GM23338 (cell line): ENCODE measurements at regions not wholly inside any gene's neighbourhood (a gene's known extent, or its start where the extent isn't known, plus 50 kb on each side); places are given as distances from the start of the nearest gene placed in this dataset.

Experiments
- ATAC-seq: fragments of 200-7000 bp; cut with Tn5 transposase; 3 replicates; pipeline ENCODE4 v1.9.1; 2020
- DNase-seq: peaks from one replicate; pipeline ENCODE4 v3.0.0-alpha.2; 2015; ENCODE audit warnings: low spot score
- H2AFZ ChIP-seq: fragments of 200-600 bp; sonication (generic); 2 replicates; pipeline ENCODE4 v1.8.0; 2016; ENCODE audit warnings: antibody characterized with exemption, mild to moderate bottlenecking, moderate library complexity
- H3F3A ChIP-seq: fragments of 200-600 bp; sonication (generic); replicated peaks from 2 replicates; pipeline ENCODE4 v1.8.0; 2017; ENCODE audit warnings: antibody characterized with exemption, mixed run types, low read depth
- H3K27ac ChIP-seq: fragments of 200-600 bp; sonication (generic); 2 replicates; pipeline ENCODE4 v1.6.1; 2016; ENCODE audit warnings: low read depth
- H3K27me3 ChIP-seq: fragments of 200-600 bp; sonication (generic); 2 replicates; pipeline ENCODE4 v1.8.0; 2016; ENCODE audit warnings: mild to moderate bottlenecking, mixed run types, moderate library complexity; ENCODE audit not compliant: insufficient read depth
- H3K36me3 ChIP-seq: fragments of 200-600 bp; sonication (generic); 2 replicates; pipeline ENCODE4 v1.8.0; 2016; ENCODE audit warnings: mild to moderate bottlenecking; ENCODE audit not compliant: insufficient read depth
- H3K4me1 ChIP-seq: fragments of 200-600 bp; sonication (generic); 2 replicates; pipeline ENCODE4 v1.8.0; 2016; ENCODE audit warnings: mild to moderate bottlenecking, moderate library complexity; ENCODE audit not compliant: insufficient read depth
- H3K4me2 ChIP-seq: fragments of 200-600 bp; sonication (generic); 2 replicates; pipeline ENCODE4 v1.7.1; 2017; ENCODE audit warnings: mixed run types
- H3K4me3 ChIP-seq: fragments of 200-600 bp; sonication (generic); 2 replicates; pipeline ENCODE4 v1.6.1; 2016; ENCODE audit warnings: mixed run types
- H3K79me2 ChIP-seq: fragments of 200-600 bp; sonication (generic); replicated peaks from 2 replicates; pipeline ENCODE4 v1.8.0; 2017; ENCODE audit warnings: mild to moderate bottlenecking; ENCODE audit not compliant: insufficient read depth
- H3K9me2 ChIP-seq: fragments of 200-600 bp; sonication (generic); 2 replicates; pipeline ENCODE4 v1.8.0; 2017; ENCODE audit not compliant: insufficient read depth
- H4K20me1 ChIP-seq: fragments of 200-600 bp; sonication (generic); replicated peaks from 2 replicates; pipeline ENCODE4 v1.8.0; 2017; ENCODE audit warnings: mild to moderate bottlenecking; ENCODE audit not compliant: insufficient read depth
- H3K27ac Mint-ChIP-seq: 2 replicates; pipeline ENCODE4 v1.8.0; 2020; ENCODE audit warnings: inconsistent platforms, mild to moderate bottlenecking, moderate library complexity, mixed read lengths
- H3K27me3 Mint-ChIP-seq: 3 replicates; pipeline ENCODE4 v1.8.0; 2022; ENCODE audit warnings: low read depth, mild to moderate bottlenecking, moderate library complexity, mixed read lengths, inconsistent platforms; ENCODE audit not compliant: insufficient read depth, poor library complexity
- H3K36me3 Mint-ChIP-seq: 3 replicates; pipeline ENCODE4 v1.8.0; 2021; ENCODE audit warnings: low read depth, mild to moderate bottlenecking, inconsistent platforms, moderate library complexity, mixed read lengths
- H3K4me1 Mint-ChIP-seq: 3 replicates; pipeline ENCODE4 v1.8.0; 2020; ENCODE audit warnings: mild to moderate bottlenecking, inconsistent platforms, mixed read lengths
- H3K4me3 Mint-ChIP-seq: 3 replicates; pipeline ENCODE4 v1.8.0; 2021; ENCODE audit warnings: moderate library complexity, mild to moderate bottlenecking, inconsistent platforms, mixed read lengths
- H3K9me3 Mint-ChIP-seq: 3 replicates; pipeline ENCODE4 v1.8.0; 2020; ENCODE audit warnings: moderate library complexity, mild to moderate bottlenecking, inconsistent platforms, mixed read lengths
- CREB1 ChIP-seq: fragments of 250-450 bp; sonication (Bioruptor Pico); IDR thresholded peaks from 2 replicates; pipeline ENCODE4 v1.5.0; 2020; ENCODE audit warnings: low read depth, mild to moderate bottlenecking, moderate library complexity
- CTCF ChIP-seq, 2 experiments: fragments of 200-600 bp in 1 of 2; sonication (generic) in 1 of 2; conservative IDR thresholded peaks; 2 replicates each; pipeline versions ENCODE4 v1.5.1 to v1.6.1; 2016 to 2017; ENCODE audit warnings: antibody characterized with exemption in 2 of 2, low read depth in 2 of 2, mild to moderate bottlenecking in 2 of 2, moderate library complexity in 1 of 2
- ETS1 ChIP-seq: IDR thresholded peaks from 2 replicates; pipeline ENCODE4 v1.6.1; 2016; ENCODE audit warnings: antibody characterized with exemption
- EZH2 ChIP-seq: fragments of 200-600 bp; sonication (generic); IDR thresholded peaks from one replicate; pipeline ENCODE4 v1.8.0; 2017; ENCODE audit warnings: antibody characterized with exemption, mild to moderate bottlenecking, low read depth; ENCODE audit not compliant: unreplicated experiment
- EZH2phosphoT487 ChIP-seq: fragments of 200-600 bp; sonication (generic); IDR thresholded peaks from one replicate; pipeline ENCODE4 v1.8.1; 2018; ENCODE audit warnings: antibody characterized with exemption; ENCODE audit not compliant: unreplicated experiment
- JUNB ChIP-seq: IDR thresholded peaks from one replicate; pipeline ENCODE4 v1.6.1; 2016; ENCODE audit warnings: antibody characterized with exemption; ENCODE audit not compliant: unreplicated experiment
- NANOG ChIP-seq: IDR thresholded peaks from 2 replicates; pipeline ENCODE4 v1.6.1; 2016; ENCODE audit warnings: antibody characterized with exemption, borderline replicate concordance
- POLR2AphosphoS5 ChIP-seq: IDR thresholded peaks from 2 replicates; pipeline ENCODE4 v1.6.1; 2016; ENCODE audit warnings: antibody characterized with exemption, low read depth
- REST ChIP-seq: IDR thresholded peaks from one replicate; pipeline ENCODE4 v1.6.1; 2018; ENCODE audit warnings: antibody characterized with exemption; ENCODE audit not compliant: unreplicated experiment
- STAT1 ChIP-seq: IDR thresholded peaks from one replicate; pipeline ENCODE4 v1.6.1; 2016; ENCODE audit warnings: antibody characterized with exemption; ENCODE audit not compliant: unreplicated experiment
- ZNF114 ChIP-seq: fragments of 250-450 bp; sonication (Bioruptor Pico); IDR thresholded peaks from 2 replicates; pipeline ENCODE4 v1.5.0; 2020; ENCODE audit warnings: mild to moderate bottlenecking, moderate library complexity
- ZNF331 ChIP-seq: fragments of 250-450 bp; sonication (Bioruptor Pico); IDR thresholded peaks from 2 replicates; pipeline ENCODE4 v1.5.0; 2020; ENCODE audit warnings: low read depth, mild to moderate bottlenecking, moderate library complexity
- ZNF462 ChIP-seq: fragments of 250-450 bp; sonication (Bioruptor Pico); IDR thresholded peaks from 2 replicates; pipeline ENCODE4 v1.5.0; 2020; ENCODE audit warnings: mild to moderate bottlenecking, moderate library complexity

GRCh38 chr5:143506836-143507552, 103.5 kb upstream of the NR3C1 start:
- H3K4me2 ChIP-seq = no peak overlapping the region
- no peak for DNase-seq
- no peaks in the 10 kb centered on the region for H3K4me1 ChIP-seq
- H2AFZ ChIP-seq = no peak overlapping the region
- no peak for ATAC-seq
- Mint-ChIP-seq H3K36me3 (no peaks in the 10 kb centered on the region), H3K27me3 (no peaks in the 10 kb centered on the region), H3K4me1 (no peaks in the 10 kb centered on the region), H3K9me3 (no peaks in the 10 kb centered on the region), H3K4me3 (no peak overlapping the region), H3K27ac (no peak overlapping the region)
- H4K20me1 ChIP-seq = no peaks in the 10 kb centered on the region
- no peaks in the 10 kb centered on the region for H3K27me3 ChIP-seq
- H3K36me3 ChIP-seq = no peaks in the 10 kb centered on the region
- H3K9me2 ChIP-seq = no peaks in the 10 kb centered on the region
- no peak overlapping the region for H3K4me3 ChIP-seq
- H3K79me2 ChIP-seq = no peaks in the 10 kb centered on the region
- no peaks in the 10 kb centered on the region for H3F3A ChIP-seq
- TF ChIP-seq EZH2 (no peak), JUNB (no peak), ZNF331 (CRISPR knock-in tag) (no peak), STAT1 (no peak), CTCF (conservative IDR thresholded peaks at IDR 0.05; ENCODE audit: low read depth in 2 of 2) (no peak), NANOG (no peak), CREB1 (CRISPR knock-in tag) (no peak), EZH2phosphoT487 (no peak), ZNF462 (CRISPR knock-in tag) (no peak), REST (no peak), ZNF114 (CRISPR knock-in tag) (no peak), POLR2AphosphoS5 (no peak), ETS1 (no peak)
- H3K27ac ChIP-seq = no peak overlapping the region
